GM12874 (cell line): ENCODE measurements at regions not wholly inside any gene's neighbourhood (a gene's known extent, or its start where the extent isn't known, plus 50 kb on each side); places are given as distances from the start of the nearest gene placed in this dataset.

Source experiments
- TF ChIP-seq, protein P1 (sequence below): IDR thresholded peaks from 2 replicates; pipeline ENCODE4 v1.5.1; 2011; ENCODE audit warnings: low read depth, mild to moderate bottlenecking, control low read depth, low read length, moderate library complexity; ENCODE audit not compliant: insufficient read depth

- TF ChIP-seq, protein P1, sequence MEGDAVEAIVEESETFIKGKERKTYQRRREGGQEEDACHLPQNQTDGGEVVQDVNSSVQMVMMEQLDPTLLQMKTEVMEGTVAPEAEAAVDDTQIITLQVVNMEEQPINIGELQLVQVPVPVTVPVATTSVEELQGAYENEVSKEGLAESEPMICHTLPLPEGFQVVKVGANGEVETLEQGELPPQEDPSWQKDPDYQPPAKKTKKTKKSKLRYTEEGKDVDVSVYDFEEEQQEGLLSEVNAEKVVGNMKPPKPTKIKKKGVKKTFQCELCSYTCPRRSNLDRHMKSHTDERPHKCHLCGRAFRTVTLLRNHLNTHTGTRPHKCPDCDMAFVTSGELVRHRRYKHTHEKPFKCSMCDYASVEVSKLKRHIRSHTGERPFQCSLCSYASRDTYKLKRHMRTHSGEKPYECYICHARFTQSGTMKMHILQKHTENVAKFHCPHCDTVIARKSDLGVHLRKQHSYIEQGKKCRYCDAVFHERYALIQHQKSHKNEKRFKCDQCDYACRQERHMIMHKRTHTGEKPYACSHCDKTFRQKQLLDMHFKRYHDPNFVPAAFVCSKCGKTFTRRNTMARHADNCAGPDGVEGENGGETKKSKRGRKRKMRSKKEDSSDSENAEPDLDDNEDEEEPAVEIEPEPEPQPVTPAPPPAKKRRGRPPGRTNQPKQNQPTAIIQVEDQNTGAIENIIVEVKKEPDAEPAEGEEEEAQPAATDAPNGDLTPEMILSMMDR, result no peak
These were observed 50.6 kb upstream of the C1QTNF9B start for GRCh38 chr13:23947893-23948292.

GRCh38 chr13:23949200-23949599 is 51.9 kb upstream of the C1QTNF9B start:
- TF ChIP-seq, protein P1, result no peak

- TF ChIP-seq, protein P1, result no peak
These were observed 52.4 kb upstream of the C1QTNF9B start for GRCh38 chr13:23949736-23950135.

DNA sequence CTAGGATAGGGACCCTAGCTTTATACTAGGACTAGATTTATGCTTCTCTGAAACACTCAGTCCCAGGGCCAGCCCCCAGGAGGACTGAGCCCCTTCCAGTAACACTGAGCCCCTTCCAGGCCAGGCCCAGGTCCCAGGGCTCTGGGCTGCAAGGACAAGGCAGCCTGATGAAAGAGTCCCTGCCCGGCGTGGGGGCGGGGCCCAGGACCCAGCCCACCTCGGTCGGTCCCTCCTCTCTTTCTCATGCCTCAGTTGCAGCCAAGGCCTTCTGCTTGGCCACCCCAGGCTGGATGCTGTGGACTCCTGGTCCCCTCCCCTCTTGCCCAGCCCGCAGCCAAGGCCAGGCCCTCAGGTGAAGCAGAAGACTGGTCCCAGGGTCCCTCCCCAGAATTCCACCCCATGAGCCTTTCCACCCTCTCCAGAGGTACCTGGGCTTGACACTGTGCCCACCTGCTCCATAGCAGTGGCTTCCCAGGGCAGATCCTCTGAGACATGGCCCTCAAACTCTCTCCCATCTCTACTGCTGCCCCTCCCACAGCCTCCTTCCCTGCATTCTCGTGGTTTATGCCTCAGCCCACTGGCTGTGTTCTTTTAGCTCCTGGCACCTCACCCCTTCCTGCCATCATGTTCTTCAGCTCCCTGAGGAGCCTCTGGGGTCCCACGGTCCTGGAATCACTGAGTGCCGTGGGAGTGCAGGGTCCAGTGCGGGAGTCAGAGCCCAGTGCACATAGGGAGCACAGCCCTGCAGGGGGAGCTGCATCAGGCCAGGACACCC is 53.6 kb upstream of the C1QTNF9B start:
- TF ChIP-seq, protein P1, result no peak

DNA sequence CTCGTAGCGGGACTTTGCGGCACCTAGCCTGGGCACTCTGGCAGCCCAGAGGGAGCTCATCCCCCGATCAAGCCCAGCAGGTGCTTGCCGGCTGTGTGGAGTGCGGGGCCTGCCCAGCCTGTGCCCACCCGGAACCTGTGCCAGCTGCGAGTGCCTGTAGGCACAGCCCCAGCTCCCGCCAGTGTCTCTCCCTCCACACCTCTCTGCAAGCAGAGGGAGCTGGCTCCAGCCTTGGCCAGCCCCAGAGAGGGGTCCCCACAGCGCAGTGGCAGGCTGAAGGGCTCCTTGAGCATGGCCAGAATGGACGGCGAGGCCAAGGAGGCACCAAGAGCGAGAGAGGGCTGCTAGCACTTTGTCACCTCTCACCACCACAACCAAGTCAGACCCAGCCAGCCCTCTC is 55.5 kb upstream of the C1QTNF9B start:
- TF ChIP-seq, protein P1, result no peak

DNA sequence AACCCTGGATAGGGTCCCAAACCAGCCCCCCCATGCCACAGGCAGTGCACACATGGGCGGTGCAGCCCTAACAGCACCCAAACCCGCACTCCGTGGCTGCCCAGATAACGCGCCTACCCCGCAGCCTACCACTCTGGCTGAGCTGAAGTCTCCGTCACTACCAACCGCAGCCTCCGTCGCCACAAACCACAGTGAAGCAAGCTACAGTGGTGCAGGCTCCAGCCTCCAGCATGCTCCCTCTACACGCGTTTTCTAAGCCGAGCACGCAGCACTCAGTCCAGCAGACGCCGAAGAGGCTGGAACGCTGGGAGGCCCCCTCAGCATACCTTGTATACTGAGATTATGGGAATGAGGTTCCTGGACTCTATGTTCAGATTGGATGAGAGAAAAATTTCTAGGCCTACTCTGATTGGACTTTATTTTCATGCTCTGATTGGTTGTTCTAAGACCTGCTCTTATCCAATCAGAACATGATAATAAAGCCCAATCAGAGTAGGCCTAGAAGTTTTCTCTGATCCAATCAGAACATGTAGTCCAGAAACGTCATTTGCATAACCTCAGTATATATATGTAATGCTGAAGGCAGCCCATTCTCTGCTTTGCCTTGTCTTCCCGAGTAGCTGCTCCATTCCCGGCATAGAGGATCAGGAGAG is 56.7 kb upstream of the C1QTNF9B start:
- TF ChIP-seq, protein P1, result no peak

GRCh38 chr13:23955064-23955463 is 57.8 kb upstream of the C1QTNF9B start:
- TF ChIP-seq, protein P1, result no peak
